Activated CD4-positive, alpha-beta T cell treated with anti-CD3 and anti-CD28 coated beads for 36 hours (primary cell): ENCODE measurements at regions not wholly inside any gene's neighbourhood (a gene's known extent, or its start where the extent isn't known, plus 50 kb on each side); places are given as distances from the start of the nearest gene placed in this dataset.

ENCODE experiments used
- ATAC-seq: fragments of 200-7000 bp; cut with Tn5 transposase; one replicate; pipeline ENCODE4 v1.10.0; 2021; ENCODE audit warnings: mild to moderate bottlenecking, moderate library complexity
- CTCF ChIA-PET: fragments of 350-600 bp; sonication (Branson Sonifier 250); formaldehyde crosslinking; loops from one replicate; lab custom pipeline; 2021; ENCODE audit warnings: antibody characterized with exemption; lab: Charles Lee
- POLR2A ChIA-PET: fragments of 350-600 bp; sonication (Branson Sonifier 250); formaldehyde crosslinking; loops from one replicate; lab custom pipeline; 2021; ENCODE audit warnings: antibody characterized with exemption, inconsistent platforms; lab: Charles Lee
- DNase-seq: peaks from one replicate; pipeline ENCODE4 v3.0.0-alpha.2; 2020
- H3K27ac Mint-ChIP-seq: one replicate; pipeline ENCODE4 v1.8.0; 2021; ENCODE audit warnings: mixed read lengths
- H3K27me3 Mint-ChIP-seq: one replicate; pipeline ENCODE4 v1.8.0; 2021; ENCODE audit warnings: mixed read lengths
- H3K36me3 Mint-ChIP-seq: one replicate; pipeline ENCODE4 v1.8.0; 2021; ENCODE audit warnings: low read depth, mixed read lengths
- H3K4me1 Mint-ChIP-seq: one replicate; pipeline ENCODE4 v1.8.0; 2021; ENCODE audit warnings: mixed read lengths
- H3K4me3 Mint-ChIP-seq: one replicate; pipeline ENCODE4 v1.8.0; 2021; ENCODE audit warnings: mild to moderate bottlenecking, moderate library complexity, mixed read lengths
- H3K9me3 Mint-ChIP-seq: one replicate; pipeline ENCODE4 v1.8.0; 2021; ENCODE audit warnings: low read depth, mixed read lengths
- intact Hi-C, 2 experiments: fragments of 100-400 bp; cut with DNase I in 1 of 2; cut with micrococcal nuclease in 1 of 2; formaldehyde crosslinking; loops; one replicate each; pipeline versions ENCODE4 v1.14.2 to v1.15.1; 2022 to 2024; cut with DNase I, micrococcal nuclease

- intact Hi-C loops: no loop called here
- ChIA-PET CTCF (no interaction called here), POLR2A (interaction anchor here (0.6 kb wide), 1 partner anchor 26 kb away, joined by 6 read pairs; no protein-coding TSS in a partner anchor)
- Mint-ChIP-seq H3K9me3 (peaks cover 4% of the 10 kb centered on the region), H3K27ac (no peak overlapping the region), H3K27me3 (no peaks in the 10 kb centered on the region), H3K36me3 (peaks cover 5% of the 10 kb centered on the region), H3K4me3 (no peak overlapping the region), H3K4me1 (peaks cover 13% of the 10 kb centered on the region)
- no peak for ATAC-seq
- no peak for DNase-seq
Observed at GRCh38 chrX:39974270-39974669, 123.5 kb downstream of the BCOR start.

- Mint-ChIP-seq H3K27ac (no peak overlapping the region), H3K4me1 (peaks cover 6% of the 10 kb centered on the region), H3K27me3 (no peaks in the 10 kb centered on the region), H3K36me3 (peaks cover 5% of the 10 kb centered on the region), H3K9me3 (peaks cover 4% of the 10 kb centered on the region), H3K4me3 (no peak overlapping the region)
- ChIA-PET POLR2A (no interaction called here), CTCF (interaction anchor here (0.7 kb wide), 1 partner anchor 32 kb away, joined by 3 read pairs; no protein-coding TSS in a partner anchor)
- DNase-seq: no peak
- no peak for ATAC-seq
- intact Hi-C loops: no loop called here
Observed at GRCh38 chrX:39975101-39975925, 122.4 kb downstream of the BCOR start.

GRCh38 chrX:39981946-39982345 lies 115.8 kb downstream of the BCOR start:
- Mint-ChIP-seq H3K9me3 (no peaks in the 10 kb centered on the region), H3K36me3 (no peaks in the 10 kb centered on the region), H3K27ac (no peak overlapping the region), H3K4me3 (no peak overlapping the region), H3K27me3 (no peaks in the 10 kb centered on the region), H3K4me1 (peaks cover 8% of the 10 kb centered on the region)
- DNase-seq (no peak), ATAC-seq (no peak)
- POLR2A ChIA-PET: no interaction called here
- intact Hi-C loops: no loop called here
- CTCF ChIA-PET: no interaction called here

- ATAC-seq (no peak), DNase-seq (no peak)
- CTCF ChIA-PET: no interaction called here
- Mint-ChIP-seq H3K9me3 (no peaks in the 10 kb centered on the region), H3K27ac (no peak overlapping the region), H3K36me3 (no peaks in the 10 kb centered on the region), H3K4me3 (no peak overlapping the region), H3K4me1 (peaks cover 7% of the 10 kb centered on the region), H3K27me3 (no peaks in the 10 kb centered on the region)
- POLR2A ChIA-PET: no interaction called here
- intact Hi-C loops: no loop called here
Observed at GRCh38 chrX:39982948-39983347, 114.8 kb downstream of the BCOR start.

- Mint-ChIP-seq H3K9me3 (no peaks in the 10 kb centered on the region), H3K36me3 (no peaks in the 10 kb centered on the region), H3K4me1 (peaks cover 3% of the 10 kb centered on the region), H3K4me3 (no peak overlapping the region), H3K27ac (no peak overlapping the region), H3K27me3 (no peaks in the 10 kb centered on the region)
- DNase-seq (no peak), ATAC-seq (no peak)
- ChIA-PET CTCF (interaction anchor here (0.6 kb wide), 1 partner anchor 122 kb away, joined by 3 read pairs; no protein-coding TSS in a partner anchor), POLR2A (no interaction called here)
- intact Hi-C loops: no loop called here
Observed at GRCh38 chrX:39983715-39984114, 114.0 kb downstream of the BCOR start.

- no peaks in the 10 kb centered on the region for H3K36me3 Mint-ChIP-seq
- no peaks in the 10 kb centered on the region for H3K27me3 Mint-ChIP-seq
- no peak overlapping the region for H3K4me3 Mint-ChIP-seq
- ChIA-PET POLR2A (no interaction called here), CTCF (interaction anchor here (0.6 kb wide), 2 partner anchors 14 to 121 kb away, joined by 3 read pairs; no protein-coding TSS in a partner anchor)
- DNase-seq (no peak), ATAC-seq (no peak)
- H3K9me3 Mint-ChIP-seq: no peaks in the 10 kb centered on the region
- H3K4me1 Mint-ChIP-seq: peaks cover 3% of the 10 kb centered on the region
- intact Hi-C loops: no loop called here
- H3K27ac Mint-ChIP-seq: no peak overlapping the region
Observed at GRCh38 chrX:39984191-39984956, 113.4 kb downstream of the BCOR start.

- H3K27ac Mint-ChIP-seq: no peak overlapping the region
- ChIA-PET CTCF (interaction anchor here (0.6 kb wide), 1 partner anchor 13 kb away, joined by 3 read pairs; no protein-coding TSS in a partner anchor), POLR2A (no interaction called here)
- H3K9me3 Mint-ChIP-seq: no peaks in the 10 kb centered on the region
- no peak overlapping the region for H3K4me3 Mint-ChIP-seq
- H3K4me1 Mint-ChIP-seq: peaks cover 3% of the 10 kb centered on the region
- no peak for ATAC-seq
- H3K27me3 Mint-ChIP-seq: no peaks in the 10 kb centered on the region
- intact Hi-C loops: no loop called here
- H3K36me3 Mint-ChIP-seq: no peaks in the 10 kb centered on the region
- no peak for DNase-seq
Observed at GRCh38 chrX:39985071-39985470, 112.7 kb downstream of the BCOR start.

- ATAC-seq (no peak), DNase-seq (no peak)
- ChIA-PET POLR2A (no interaction called here), CTCF (no interaction called here)
- H3K36me3 Mint-ChIP-seq: no peaks in the 10 kb centered on the region
- no peak overlapping the region for H3K4me3 Mint-ChIP-seq
- no peaks in the 10 kb centered on the region for H3K27me3 Mint-ChIP-seq
- peaks cover 3% of the 10 kb centered on the region for H3K4me1 Mint-ChIP-seq
- intact Hi-C loops: no loop called here
- H3K9me3 Mint-ChIP-seq: no peaks in the 10 kb centered on the region
- H3K27ac Mint-ChIP-seq: no peak overlapping the region
Observed at GRCh38 chrX:39985551-39985950, 112.2 kb downstream of the BCOR start.

- POLR2A ChIA-PET: no interaction called here
- Mint-ChIP-seq H3K36me3 (no peaks in the 10 kb centered on the region), H3K27ac (no peak overlapping the region)
Observed at GRCh38 chrX:39988496-39988895, 109.3 kb downstream of the BCOR start.

GRCh38 chrX:39990388-39990787 lies 107.4 kb downstream of the BCOR start:
- intact Hi-C loops: no loop called here
- Mint-ChIP-seq H3K27me3 (no peaks in the 10 kb centered on the region), H3K4me1 (no peaks in the 10 kb centered on the region), H3K4me3 (no peak overlapping the region), H3K9me3 (no peaks in the 10 kb centered on the region), H3K27ac (no peak overlapping the region), H3K36me3 (no peaks in the 10 kb centered on the region)
- ATAC-seq: no peak
- DNase-seq: no peak
- CTCF ChIA-PET: interaction anchor here (0.6 kb wide), 1 partner anchor 752 kb away, joined by 3 read pairs; no protein-coding TSS in a partner anchor
- POLR2A ChIA-PET: no interaction called here

More at GRCh38 chrX:39988496-39988895, 109.3 kb downstream of the BCOR start:
- intact Hi-C loops: no loop called here
- Mint-ChIP-seq H3K9me3 (no peaks in the 10 kb centered on the region), H3K4me3 (no peak overlapping the region), H3K27me3 (no peaks in the 10 kb centered on the region), H3K4me1 (no peaks in the 10 kb centered on the region)
- no peak for DNase-seq
- ATAC-seq: no peak
- CTCF ChIA-PET: interaction anchor here (0.7 kb wide), 1 partner anchor 160 kb away, joined by 3 read pairs; no protein-coding TSS in a partner anchor

- Mint-ChIP-seq H3K36me3 (no peaks in the 10 kb centered on the region), H3K27me3 (no peaks in the 10 kb centered on the region), H3K4me3 (no peak overlapping the region), H3K4me1 (no peaks in the 10 kb centered on the region), H3K27ac (no peak overlapping the region), H3K9me3 (no peaks in the 10 kb centered on the region)
- intact Hi-C loops: no loop called here
- CTCF ChIA-PET: no interaction called here
- ATAC-seq: no peak
- POLR2A ChIA-PET: no interaction called here
- no peak for DNase-seq
Observed at GRCh38 chrX:39992300-39992699, 105.5 kb downstream of the BCOR start.
